ENCODE measurements at regions not wholly inside any gene's neighbourhood (a gene's known extent, or its start where the extent isn't known, plus 50 kb on each side); places are given as distances from the start of the nearest gene placed in this dataset.

DNA sequence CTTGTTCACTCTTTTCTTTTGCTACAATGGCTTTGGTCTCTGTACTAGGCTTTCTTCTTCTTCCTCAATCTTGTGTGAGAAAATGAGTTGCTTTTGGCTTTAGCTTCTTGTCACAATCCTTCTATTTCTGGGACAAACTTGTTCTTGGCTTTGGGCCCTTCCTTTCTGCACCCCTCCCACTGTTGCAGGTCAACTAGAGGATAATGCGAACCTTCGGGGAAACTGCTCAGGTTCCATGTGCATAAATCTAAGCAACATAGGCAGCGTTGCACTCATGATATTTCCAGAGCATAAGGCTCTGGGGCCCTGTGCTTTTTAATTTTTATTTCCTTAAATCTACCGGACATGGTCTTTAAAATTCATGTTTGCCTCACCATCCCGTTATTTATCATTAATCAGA lies 89.8 kb upstream of the LRIG3 start:
- Histone ChIP-seq H3K36me3 (no peaks in the 10 kb centered on the region), H3K27me3 (no peaks in the 10 kb centered on the region), H3K9me3 (no peaks in the 10 kb centered on the region), H3K4me3 (ENCODE audit: low read depth, low read length) (no peak overlapping the region), H3K4me1 (no peaks in the 10 kb centered on the region)
- no peak for DNase-seq
- TF ChIP-seq, protein P1, sequence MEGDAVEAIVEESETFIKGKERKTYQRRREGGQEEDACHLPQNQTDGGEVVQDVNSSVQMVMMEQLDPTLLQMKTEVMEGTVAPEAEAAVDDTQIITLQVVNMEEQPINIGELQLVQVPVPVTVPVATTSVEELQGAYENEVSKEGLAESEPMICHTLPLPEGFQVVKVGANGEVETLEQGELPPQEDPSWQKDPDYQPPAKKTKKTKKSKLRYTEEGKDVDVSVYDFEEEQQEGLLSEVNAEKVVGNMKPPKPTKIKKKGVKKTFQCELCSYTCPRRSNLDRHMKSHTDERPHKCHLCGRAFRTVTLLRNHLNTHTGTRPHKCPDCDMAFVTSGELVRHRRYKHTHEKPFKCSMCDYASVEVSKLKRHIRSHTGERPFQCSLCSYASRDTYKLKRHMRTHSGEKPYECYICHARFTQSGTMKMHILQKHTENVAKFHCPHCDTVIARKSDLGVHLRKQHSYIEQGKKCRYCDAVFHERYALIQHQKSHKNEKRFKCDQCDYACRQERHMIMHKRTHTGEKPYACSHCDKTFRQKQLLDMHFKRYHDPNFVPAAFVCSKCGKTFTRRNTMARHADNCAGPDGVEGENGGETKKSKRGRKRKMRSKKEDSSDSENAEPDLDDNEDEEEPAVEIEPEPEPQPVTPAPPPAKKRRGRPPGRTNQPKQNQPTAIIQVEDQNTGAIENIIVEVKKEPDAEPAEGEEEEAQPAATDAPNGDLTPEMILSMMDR (IDR thresholded peaks at IDR 0.05; ENCODE audit: low read depth, low read length): no peak

DNA sequence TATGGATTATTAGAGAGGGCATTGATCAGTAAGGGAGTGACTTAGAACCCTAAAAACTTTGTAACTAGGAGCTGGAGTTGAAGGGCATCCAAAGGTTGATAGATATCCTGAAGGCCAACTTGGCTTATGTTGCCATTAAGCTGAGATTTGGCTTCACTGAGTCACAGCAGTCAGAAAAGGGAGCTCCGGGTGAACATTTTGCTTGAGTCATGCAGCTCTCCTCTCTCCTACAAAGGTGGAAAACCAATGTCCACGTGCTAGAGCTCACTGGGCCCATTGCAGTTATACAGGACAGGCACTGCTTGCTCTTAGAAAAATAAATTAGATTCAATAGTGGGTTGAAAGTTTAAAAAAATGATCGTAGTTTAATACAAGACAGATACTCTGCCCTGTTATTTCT lies 87.3 kb upstream of the LRIG3 start:
- H3K4me3 ChIP-seq (ENCODE audit: low read depth, low read length): no peak overlapping the region
- H3K27me3 ChIP-seq: no peaks in the 10 kb centered on the region
- no peaks in the 10 kb centered on the region for H3K4me1 ChIP-seq
- H3K9me3 ChIP-seq: no peaks in the 10 kb centered on the region
- TF ChIP-seq, protein P1 (IDR thresholded peaks at IDR 0.05; ENCODE audit: low read depth, low read length): no peak
- H3K36me3 ChIP-seq: no peaks in the 10 kb centered on the region
- DNase-seq: no peak

DNA sequence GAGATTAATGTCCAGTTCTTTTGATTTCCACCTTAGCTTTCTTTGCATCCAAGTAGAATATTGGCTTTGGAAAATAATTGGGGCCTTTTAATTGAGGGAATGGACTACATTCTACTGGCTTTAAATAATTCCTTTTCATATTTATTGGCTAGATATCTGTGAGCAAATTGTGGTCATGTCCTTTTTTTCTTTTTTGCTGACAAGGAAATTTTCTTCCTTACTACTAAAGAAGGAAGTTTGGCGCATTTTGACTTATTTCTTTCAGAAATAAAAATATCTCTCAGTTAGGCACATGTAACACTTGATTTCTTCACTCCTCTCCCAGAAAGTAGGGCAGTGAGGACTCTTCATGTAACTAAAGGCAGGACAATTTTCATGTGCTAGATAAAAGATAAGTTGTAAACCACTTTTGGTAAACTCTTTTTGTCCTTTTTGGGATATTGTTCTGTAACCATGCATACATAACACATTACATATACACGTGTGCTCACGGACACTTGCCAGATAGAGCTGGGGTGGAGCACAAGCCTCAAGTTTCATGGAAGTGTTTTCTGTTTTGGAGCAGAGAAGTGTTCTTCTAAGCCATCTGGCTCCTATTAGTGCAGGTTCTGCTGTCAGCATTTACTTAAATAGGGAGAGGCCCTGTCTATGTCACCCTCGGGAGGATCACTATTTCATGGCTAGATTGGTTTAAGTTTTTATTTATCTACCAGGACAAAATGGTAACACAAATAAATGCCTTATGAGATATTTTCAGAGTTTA lies 85.1 kb upstream of the LRIG3 start:
- H3K4me3 ChIP-seq (ENCODE audit: low read depth, low read length): no peak overlapping the region
- no peaks in the 10 kb centered on the region for H3K27me3 ChIP-seq
- TF ChIP-seq, protein P1 (IDR thresholded peaks at IDR 0.05; ENCODE audit: low read depth, low read length): no peak
- no peaks in the 10 kb centered on the region for H3K36me3 ChIP-seq
- no peak for DNase-seq
- no peaks in the 10 kb centered on the region for H3K9me3 ChIP-seq
- H3K4me1 ChIP-seq: no peaks in the 10 kb centered on the region

DNA sequence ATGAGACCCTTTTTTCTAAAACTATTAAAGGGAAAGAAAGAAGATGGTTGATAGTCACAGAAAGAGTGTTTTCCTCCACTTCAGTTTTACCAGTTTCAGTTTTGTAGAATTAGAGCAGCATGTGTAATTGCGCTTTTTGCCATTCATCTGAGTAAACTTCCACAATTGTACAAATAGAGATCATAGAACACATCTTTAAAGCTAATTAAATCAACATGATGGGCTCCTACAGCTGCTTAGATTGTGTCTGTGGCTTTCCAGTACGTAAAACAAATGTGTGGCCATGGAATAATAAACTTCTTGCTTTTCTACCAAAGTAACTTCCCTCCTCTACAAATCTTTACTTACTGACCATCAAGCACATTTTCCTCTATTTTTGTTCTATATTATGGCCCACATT lies 84.2 kb upstream of the LRIG3 start:
- H3K4me1 ChIP-seq: no peaks in the 10 kb centered on the region
- H3K27me3 ChIP-seq: no peaks in the 10 kb centered on the region
- DNase-seq: no peak
- no peaks in the 10 kb centered on the region for H3K36me3 ChIP-seq
- H3K9me3 ChIP-seq: no peaks in the 10 kb centered on the region
- no peak overlapping the region for H3K4me3 ChIP-seq (ENCODE audit: low read depth, low read length)
- TF ChIP-seq, protein P1 (IDR thresholded peaks at IDR 0.05; ENCODE audit: low read depth, low read length): no peak

DNA sequence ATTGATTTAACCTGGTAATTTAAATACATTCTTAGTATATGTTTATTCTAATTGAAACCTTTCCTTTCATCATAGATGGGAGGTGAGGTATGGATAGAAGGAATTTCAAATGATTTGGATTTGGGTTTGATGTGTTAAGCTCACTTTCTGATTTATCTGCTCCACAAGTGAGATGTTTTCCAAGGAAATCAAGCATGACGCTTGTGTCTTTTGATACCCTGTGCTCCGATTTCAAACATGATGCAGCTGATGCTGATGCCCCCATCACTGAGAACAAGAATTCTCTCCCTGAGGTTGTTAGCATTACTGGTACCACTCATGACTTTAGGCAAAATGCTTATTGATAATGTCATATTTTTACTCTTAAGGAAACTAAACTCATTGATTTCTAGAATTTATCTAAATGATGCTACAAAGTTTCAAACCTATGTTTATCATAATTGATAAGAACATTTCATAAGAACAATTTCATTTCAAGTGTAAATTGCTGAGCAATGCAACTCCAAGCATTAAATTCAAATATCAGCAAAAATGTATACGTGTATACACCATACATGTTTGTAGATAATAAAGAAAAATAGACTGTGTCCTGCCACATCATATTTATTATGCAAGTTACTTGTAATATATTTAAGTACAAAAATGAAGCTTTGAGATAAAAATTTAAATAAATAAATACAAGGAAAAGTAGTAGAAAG lies 75.5 kb upstream of the LRIG3 start:
- Histone ChIP-seq H3K4me1 (no peaks in the 10 kb centered on the region), H3K36me3 (no peaks in the 10 kb centered on the region), H3K27me3 (no peaks in the 10 kb centered on the region), H3K9me3 (no peaks in the 10 kb centered on the region), H3K4me3 (ENCODE audit: low read depth, low read length) (no peak overlapping the region)
- TF ChIP-seq, protein P1 (IDR thresholded peaks at IDR 0.05; ENCODE audit: low read depth, low read length): no peak
- DNase-seq: no peak

Data from BE2C (cell line).